ENCODE measurements at regions not wholly inside any gene's neighbourhood (a gene's known extent, or its start where the extent isn't known, plus 50 kb on each side); places are given as distances from the start of the nearest gene placed in this dataset.

DNA sequence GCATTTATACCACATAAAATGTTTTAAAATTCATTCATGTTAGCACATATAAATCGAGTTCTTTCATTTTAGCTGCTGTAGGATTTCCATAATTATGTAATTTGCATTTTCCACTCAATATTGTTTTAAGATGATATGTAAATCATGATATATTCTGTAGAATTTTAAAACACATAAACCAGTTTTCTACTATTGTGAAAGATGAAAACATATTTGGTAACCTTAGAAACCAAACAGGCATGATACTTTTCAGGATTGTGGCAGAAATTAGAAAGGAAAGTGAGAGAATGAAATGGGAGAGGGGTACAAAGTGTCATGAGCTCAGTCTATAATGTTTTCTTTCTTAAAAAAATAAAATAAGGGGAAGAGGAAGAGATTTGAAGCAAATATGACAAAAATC, 269.3 kb downstream of the PPP1R3A start:
- intact Hi-C loops (cut with DNase I, micrococcal nuclease): no loop called here
- H3K9me3 ChIP-seq: no peaks in the 10 kb centered on the region
- H3K4me1 ChIP-seq (ENCODE audit: low read depth): no peaks in the 10 kb centered on the region
- DNase-seq (no peak), ATAC-seq (no peak)
- TF ChIP-seq CTCF (IDR thresholded peaks at IDR 0.05): no peak
- H3K36me3 ChIP-seq (ENCODE audit: low read depth): no peaks in the 10 kb centered on the region
- no peak overlapping the region for H3K4me3 ChIP-seq

- TF ChIP-seq CTCF (IDR thresholded peaks at IDR 0.05): no peak
- no peak for ATAC-seq
Measured at GRCh38 chr7:113639221-113639620, 279.6 kb downstream of the PPP1R3A start.

DNA sequence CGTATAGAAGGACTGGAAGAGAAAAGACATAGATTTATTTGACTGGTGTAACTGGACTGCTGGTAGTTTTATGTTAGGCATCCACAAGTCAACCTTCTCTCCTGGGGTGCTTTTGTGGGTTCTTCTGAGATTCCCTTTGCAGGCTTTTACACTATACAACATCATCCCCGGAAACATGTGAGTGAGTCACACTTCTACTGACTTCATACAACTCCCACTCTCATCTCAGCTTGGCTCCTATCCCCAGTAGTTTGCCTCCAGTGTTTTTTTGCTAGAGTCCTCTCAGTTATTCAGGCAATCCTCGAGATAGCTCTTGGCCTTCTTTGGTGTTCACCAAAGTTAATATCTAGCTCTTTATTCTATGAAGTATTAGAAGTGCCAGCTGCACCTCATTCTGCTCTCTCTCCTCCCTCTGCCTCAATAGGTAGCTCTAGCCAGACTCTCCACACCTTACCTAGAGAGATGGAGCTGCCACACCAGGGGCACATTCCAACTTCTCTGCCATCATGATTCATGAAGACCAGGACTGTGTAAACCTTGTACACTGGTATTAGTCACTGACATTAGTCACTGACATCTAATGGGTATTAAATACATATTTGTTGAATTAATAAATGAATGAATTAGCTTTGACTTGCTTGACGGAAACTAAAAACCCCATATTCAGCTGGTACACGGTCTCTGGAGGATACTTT, 281.9 kb downstream of the PPP1R3A start:
- intact Hi-C loops (cut with DNase I, micrococcal nuclease): no loop called here
- no peak for TF ChIP-seq CTCF (IDR thresholded peaks at IDR 0.05)
- no peaks in the 10 kb centered on the region for H3K9me3 ChIP-seq
- no peaks in the 10 kb centered on the region for H3K4me1 ChIP-seq (ENCODE audit: low read depth)
- no peaks in the 10 kb centered on the region for H3K36me3 ChIP-seq (ENCODE audit: low read depth)
- DNase-seq (no peak), ATAC-seq (no peak)
- no peak overlapping the region for H3K4me3 ChIP-seq

More at GRCh38 chr7:113639221-113639620, 279.6 kb downstream of the PPP1R3A start:
- H3K4me1 ChIP-seq (ENCODE audit: low read depth): no peaks in the 10 kb centered on the region
- intact Hi-C loops (cut with DNase I, micrococcal nuclease): no loop called here
- no peaks in the 10 kb centered on the region for H3K36me3 ChIP-seq (ENCODE audit: low read depth)
- H3K9me3 ChIP-seq: no peaks in the 10 kb centered on the region
- no peak overlapping the region for H3K4me3 ChIP-seq
- no peak for DNase-seq

GRCh38 chr7:113635492-113635891, 283.3 kb downstream of the PPP1R3A start:
- no peak for TF ChIP-seq CTCF (IDR thresholded peaks at IDR 0.05)
- no peak overlapping the region for H3K4me3 ChIP-seq
- H3K4me1 ChIP-seq (ENCODE audit: low read depth): no peaks in the 10 kb centered on the region
- no peaks in the 10 kb centered on the region for H3K9me3 ChIP-seq
- H3K36me3 ChIP-seq (ENCODE audit: low read depth): no peaks in the 10 kb centered on the region
- ATAC-seq (no peak), DNase-seq (no peak)
- intact Hi-C loops (cut with DNase I, micrococcal nuclease): no loop called here

- Histone ChIP-seq H3K4me1 (ENCODE audit: low read depth) (no peaks in the 10 kb centered on the region), H3K9me3 (no peaks in the 10 kb centered on the region), H3K36me3 (ENCODE audit: low read depth) (no peaks in the 10 kb centered on the region), H3K4me3 (no peak overlapping the region)
- TF ChIP-seq CTCF (IDR thresholded peaks at IDR 0.05): no peak
- ATAC-seq (no peak), DNase-seq (no peak)
- intact Hi-C loops (cut with DNase I, micrococcal nuclease): no loop called here
Measured at GRCh38 chr7:113633073-113633472, 285.7 kb downstream of the PPP1R3A start.
